NCI-H446 (cell line): ENCODE measurements at regions not wholly inside any gene's neighbourhood (a gene's known extent, or its start where the extent isn't known, plus 50 kb on each side); places are given as distances from the start of the nearest gene placed in this dataset.

ENCODE experiments used
- DNase-seq, 2 experiments: peaks; one replicate each; lab custom pipeline; 2025; lab: John Stamatoyannopoulos, UW

GRCh38 chr1:57800376-57800775, 376.5 kb upstream of the DAB1 start:
- DNase-seq: no peak

- DNase-seq: no peak
Measured at GRCh38 chr1:57799490-57800115, 375.7 kb upstream of the DAB1 start.

DNA sequence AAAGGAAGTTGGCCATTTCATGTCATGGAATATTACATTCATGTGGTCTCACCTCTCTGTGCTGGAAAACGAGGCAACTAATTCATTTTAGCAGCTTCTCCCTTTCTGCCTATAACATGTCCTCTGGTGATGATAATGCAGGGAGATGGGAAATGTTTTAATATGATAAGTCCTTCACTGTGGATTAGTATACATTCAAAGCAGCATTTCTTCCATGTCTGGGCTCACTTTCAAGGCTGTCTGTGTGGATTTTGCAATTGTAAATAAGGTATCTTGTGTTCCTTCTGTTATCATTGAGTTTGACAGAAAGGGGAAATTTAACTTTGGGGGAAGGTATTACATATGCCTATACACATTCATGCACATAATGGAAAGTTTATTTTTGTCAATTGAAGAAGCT, 374.7 kb upstream of the DAB1 start:
- no peak for DNase-seq

- DNase-seq: no peak
Measured at GRCh38 chr1:57797084-57797483, 373.2 kb upstream of the DAB1 start.

- DNase-seq: no peak
Measured at GRCh38 chr1:57796616-57797015, 372.8 kb upstream of the DAB1 start.

DNA sequence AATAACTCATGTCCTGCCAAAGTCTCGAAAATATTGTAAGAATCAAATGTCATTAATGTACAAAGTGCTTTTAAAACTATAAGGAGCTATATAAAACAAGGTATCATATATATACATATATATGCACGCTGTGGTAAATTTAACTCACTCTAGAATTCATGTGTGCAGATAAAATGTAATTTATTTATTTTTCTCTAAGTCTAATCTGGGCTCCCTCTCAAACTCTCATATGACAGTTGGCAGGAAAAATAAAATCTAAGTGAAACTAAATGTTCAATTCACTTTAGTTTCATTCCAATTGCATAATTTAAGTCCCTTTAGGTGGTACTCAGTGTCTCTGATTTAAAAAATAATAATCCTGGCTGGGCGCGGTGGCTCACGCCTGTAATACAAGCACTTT, 372.0 kb upstream of the DAB1 start:
- no peak for DNase-seq

GRCh38 chr1:57794078-57794477, 370.2 kb upstream of the DAB1 start:
- no peak for DNase-seq

DNA sequence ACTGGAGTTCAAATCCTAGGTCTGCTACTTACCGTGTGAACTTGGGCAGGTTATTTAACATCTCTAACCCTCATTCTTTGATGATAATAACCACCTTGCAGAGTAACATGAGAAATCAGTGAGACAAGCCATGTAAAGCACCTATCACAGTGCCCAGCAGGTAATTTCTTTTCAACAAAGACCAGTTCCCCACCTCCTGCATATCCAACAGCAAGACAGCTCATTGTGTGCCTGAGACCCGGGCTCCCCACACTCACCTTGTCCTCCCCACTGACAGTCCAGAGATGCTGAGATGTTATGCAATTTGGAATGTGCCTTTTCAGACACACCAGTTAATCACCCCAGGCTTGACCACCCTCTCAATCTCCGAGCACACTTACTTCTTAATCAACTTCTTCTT, 367.6 kb upstream of the DAB1 start:
- no peak for DNase-seq

- DNase-seq: no peak
Measured at GRCh38 chr1:57789936-57790335, 366.1 kb upstream of the DAB1 start.

DNA sequence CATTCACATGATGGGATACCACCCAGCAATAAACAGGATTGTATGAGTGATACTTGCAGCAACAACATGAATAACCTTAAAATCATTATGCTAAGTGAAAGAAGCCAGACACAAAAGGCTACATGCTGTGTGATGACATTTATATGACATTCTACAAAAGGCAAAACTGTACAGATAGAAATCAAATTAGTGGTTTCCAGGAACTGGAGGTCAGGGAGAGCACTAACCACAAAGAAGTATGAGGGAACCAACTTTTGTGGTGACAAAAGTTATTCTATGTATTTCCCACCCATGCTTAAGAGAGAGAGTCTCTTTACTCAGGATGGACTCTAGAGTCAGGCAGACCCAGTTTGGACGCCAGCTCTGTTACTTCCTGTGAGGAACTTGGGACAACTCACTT, 364.5 kb upstream of the DAB1 start:
- DNase-seq: no peak

GRCh38 chr1:57784356-57784755, 360.5 kb upstream of the DAB1 start:
- no peak for DNase-seq

- DNase-seq: no peak
Measured at GRCh38 chr1:57782357-57782756, 358.5 kb upstream of the DAB1 start.

- no peak for DNase-seq
Measured at GRCh38 chr1:57772580-57773195, 348.8 kb upstream of the DAB1 start.

DNA sequence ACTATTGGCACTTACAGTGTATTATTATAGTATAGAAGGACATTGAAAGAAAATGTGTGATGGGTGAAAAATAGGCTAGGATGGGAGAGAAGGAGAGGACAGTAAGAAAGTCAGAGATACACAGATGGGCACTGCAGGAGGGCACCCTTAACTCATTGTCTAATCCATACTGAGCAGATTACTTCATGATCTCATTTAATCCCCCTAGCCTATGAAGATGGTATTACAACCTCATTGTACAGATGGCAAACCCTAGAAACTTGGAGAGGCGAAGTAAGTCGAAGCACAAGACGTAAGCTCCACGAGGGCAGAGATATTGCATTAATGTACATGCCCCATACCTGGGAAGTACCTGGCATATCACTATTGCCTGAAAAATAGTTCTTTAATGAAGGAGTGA, 346.9 kb upstream of the DAB1 start:
- peak in 1 of 2 experiments; percentile 21 for DNase-seq

- no peak for DNase-seq
Measured at GRCh38 chr1:57770236-57770635, 346.4 kb upstream of the DAB1 start.

GRCh38 chr1:57761628-57762027, 337.8 kb upstream of the DAB1 start:
- no peak for DNase-seq

DNA sequence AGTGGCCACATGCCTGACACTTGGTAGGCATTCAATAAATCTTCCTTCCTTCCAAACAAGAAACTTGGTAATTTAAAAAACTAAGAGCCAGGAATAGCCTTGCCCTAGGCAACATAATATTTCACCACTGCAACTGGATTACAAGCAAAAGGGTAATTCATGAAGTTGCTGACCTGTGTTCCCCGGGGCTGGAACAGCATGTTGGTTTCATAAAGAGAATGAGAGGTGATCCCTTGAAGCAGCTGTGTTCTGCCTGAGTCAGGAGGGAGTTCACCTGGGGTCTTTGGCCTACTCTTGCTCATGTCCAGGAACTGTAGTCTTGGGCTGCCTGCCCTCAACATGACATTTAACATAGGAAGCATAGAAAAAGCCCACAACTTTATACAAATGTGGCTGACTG, 329.0 kb upstream of the DAB1 start:
- DNase-seq: no peak

- DNase-seq: peak in 1 of 2 experiments; percentile 20
Measured at GRCh38 chr1:57748719-57749118, 324.9 kb upstream of the DAB1 start.

DNA sequence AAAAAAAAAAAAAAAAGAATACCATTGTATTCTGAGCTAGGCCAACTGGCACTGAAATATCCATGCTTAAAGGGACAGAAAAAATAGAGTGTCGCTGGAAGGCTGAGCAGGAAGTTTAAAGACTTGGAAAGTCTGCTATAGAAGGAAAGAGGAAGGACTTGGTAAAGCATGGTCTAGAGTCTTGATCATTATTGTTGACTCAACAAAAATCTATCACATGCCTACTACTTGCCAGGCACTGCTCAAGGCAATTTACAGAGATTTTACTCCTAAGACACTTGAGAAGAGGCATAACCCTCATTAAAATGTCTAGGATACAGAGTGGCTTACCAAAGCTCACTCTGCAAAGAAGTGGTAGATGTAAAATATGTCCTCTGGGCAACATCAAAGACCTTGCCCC, 324.0 kb upstream of the DAB1 start:
- DNase-seq: no peak

- no peak for DNase-seq
Measured at GRCh38 chr1:57741521-57741920, 317.7 kb upstream of the DAB1 start.

GRCh38 chr1:57736940-57737339, 313.1 kb upstream of the DAB1 start:
- no peak for DNase-seq

DNA sequence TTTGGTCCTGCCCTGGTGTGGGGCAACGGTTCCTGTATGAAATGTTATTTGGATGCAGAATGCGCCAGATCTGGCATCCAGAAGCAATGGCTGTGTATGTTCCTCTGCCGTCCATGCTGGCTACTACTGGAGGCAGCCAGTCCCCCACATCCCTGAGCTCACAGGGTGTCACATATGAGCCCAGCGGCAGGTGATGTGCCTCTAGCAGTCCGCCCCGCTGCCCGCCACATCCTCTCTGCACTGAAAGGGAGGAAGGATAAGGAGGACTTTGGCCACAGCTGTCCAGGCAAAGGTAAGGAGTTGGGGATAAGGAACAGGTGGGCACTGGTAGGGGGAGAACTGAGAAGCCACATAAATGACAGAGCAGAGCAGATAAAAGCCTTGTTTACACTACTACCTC, 305.3 kb upstream of the DAB1 start:
- no peak for DNase-seq

DNA sequence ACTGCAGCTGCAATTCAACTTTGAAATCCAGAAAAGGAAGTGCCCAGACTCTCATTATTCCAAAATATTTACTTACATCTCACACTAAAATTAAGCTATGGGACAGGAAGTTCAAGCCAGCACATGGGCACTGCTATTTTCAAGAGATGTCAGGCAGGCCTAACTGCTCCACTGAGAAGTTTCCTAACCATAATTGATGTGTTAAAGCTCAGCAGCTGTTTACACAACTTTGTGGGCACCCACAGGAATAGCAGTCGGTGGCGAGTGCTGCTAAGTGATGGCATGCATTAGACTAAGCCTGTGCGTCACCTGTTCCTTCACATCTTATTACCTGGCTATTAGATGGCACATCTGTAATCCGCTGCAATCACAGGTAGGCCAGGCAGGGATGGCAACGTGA, 303.3 kb upstream of the DAB1 start:
- no peak for DNase-seq

- DNase-seq: no peak
Measured at GRCh38 chr1:57725318-57725717, 301.5 kb upstream of the DAB1 start.
